Stimulated activated naive B cell treated with anti-CD40 and anti-IgM and Interleukin-4, amounts not matched to agents 10 μg/mL and 1 μg/mL and 100 μg/mL, for 72 hours (primary cell): ENCODE measurements at regions not wholly inside any gene's neighbourhood (a gene's known extent, or its start where the extent isn't known, plus 50 kb on each side); places are given as distances from the start of the nearest gene placed in this dataset.
"Not testable (repeated sequence)": the region's sequence is repeated elsewhere in the genome, so short reads cannot be mapped to it uniquely, and the experiment has no call there.

ENCODE experiments used
- ATAC-seq, 2 donors: fragments of 150-1000 bp; cut with Tn5 transposase; replicated peaks; 2 replicates each; pipeline ENCODE4 v1.10.0; 2021; ENCODE audit warnings: moderate library complexity in 1 of 2
- DNase-seq: peaks from one replicate; pipeline ENCODE4 v3.0.0; 2021
- H3K27ac Mint-ChIP-seq: one replicate; pipeline ENCODE4 v1.8.0; 2022; ENCODE audit warnings: mild to moderate bottlenecking, mixed read lengths
- H3K27me3 Mint-ChIP-seq, 2 donors: one replicate each; pipeline ENCODE4 v1.8.0; 2022; ENCODE audit warnings: mixed read lengths in 2 of 2
- H3K36me3 Mint-ChIP-seq, 2 donors: one replicate each; pipeline ENCODE4 v1.8.0; 2022; ENCODE audit warnings: mixed read lengths in 2 of 2, mild to moderate bottlenecking in 1 of 2
- H3K4me1 Mint-ChIP-seq, 2 donors: one replicate each; pipeline ENCODE4 v1.8.0; 2022; ENCODE audit warnings: mixed read lengths in 2 of 2, mild to moderate bottlenecking in 1 of 2
- H3K4me3 Mint-ChIP-seq, 2 donors: one replicate each; pipeline ENCODE4 v1.8.0; 2022; ENCODE audit warnings: mild to moderate bottlenecking in 2 of 2, mixed read lengths in 2 of 2, moderate library complexity in 1 of 2
- H3K9me3 Mint-ChIP-seq, 2 donors: one replicate each; pipeline ENCODE4 v1.8.0; 2022; ENCODE audit warnings: mixed read lengths in 2 of 2, mild to moderate bottlenecking in 1 of 2

GRCh38 chr17:59485946-59486345 is 79.5 kb upstream of the DHX40 start:
- H3K4me1 Mint-ChIP-seq: no peaks in the 10 kb centered on the region
- no peaks in the 10 kb centered on the region for H3K9me3 Mint-ChIP-seq

GRCh38 chr17:59487161-59487873 is 78.1 kb upstream of the DHX40 start:
- no peaks in the 10 kb centered on the region for H3K36me3 Mint-ChIP-seq
- DNase-seq: no peak
- H3K27me3 Mint-ChIP-seq: peaks cover 5 to 7% of the 10 kb centered on the region in 2 donors
- ATAC-seq: no peak
- no peak overlapping the region for H3K4me3 Mint-ChIP-seq
- H3K9me3 Mint-ChIP-seq: no peaks in the 10 kb centered on the region
- no peak overlapping the region for H3K27ac Mint-ChIP-seq
- peaks cover 2 to 5% of the 10 kb centered on the region in 2 donors for H3K4me1 Mint-ChIP-seq

More at GRCh38 chr17:59485946-59486345, 79.5 kb upstream of the DHX40 start:
- Mint-ChIP-seq H3K36me3 (no peaks in the 10 kb centered on the region), H3K4me3 (no peak overlapping the region), H3K27me3 (peaks cover 5 to 6% of the 10 kb centered on the region in 2 donors), H3K27ac (no peak overlapping the region)
- ATAC-seq (no peak), DNase-seq (no peak)

- H3K4me1 Mint-ChIP-seq: peaks cover 2 to 5% of the 10 kb centered on the region in 2 donors
- no peaks in the 10 kb centered on the region for H3K9me3 Mint-ChIP-seq
- ATAC-seq (no peak), DNase-seq (no peak)
- H3K4me3 Mint-ChIP-seq: no peak overlapping the region
- H3K27me3 Mint-ChIP-seq: peaks cover 5 to 6% of the 10 kb centered on the region in 2 donors
- H3K27ac Mint-ChIP-seq: no peak overlapping the region
- no peaks in the 10 kb centered on the region for H3K36me3 Mint-ChIP-seq
Observed at GRCh38 chr17:59488805-59489204, 76.6 kb upstream of the DHX40 start.

GRCh38 chr17:59490216-59490615 is 75.2 kb upstream of the DHX40 start:
- H3K4me3 Mint-ChIP-seq: no peak overlapping the region
- DNase-seq (no peak), ATAC-seq (no peak)
- H3K36me3 Mint-ChIP-seq: no peaks in the 10 kb centered on the region
- H3K27me3 Mint-ChIP-seq: peaks cover 6 to 9% of the 10 kb centered on the region in 2 donors
- no peaks in the 10 kb centered on the region for H3K9me3 Mint-ChIP-seq
- peaks cover 2 to 5% of the 10 kb centered on the region in 2 donors for H3K4me1 Mint-ChIP-seq
- H3K27ac Mint-ChIP-seq: no peak overlapping the region

GRCh38 chr17:59491353-59492090 is 73.9 kb upstream of the DHX40 start:
- DNase-seq (no peak), ATAC-seq (no peak)
- peaks cover 6 to 10% of the 10 kb centered on the region in 2 donors for H3K27me3 Mint-ChIP-seq
- H3K4me1 Mint-ChIP-seq: peaks cover 2 to 5% of the 10 kb centered on the region in 2 donors
- H3K4me3 Mint-ChIP-seq: no peak overlapping the region
- H3K9me3 Mint-ChIP-seq: no peaks in the 10 kb centered on the region
- H3K36me3 Mint-ChIP-seq: no peaks in the 10 kb centered on the region
- H3K27ac Mint-ChIP-seq: no peak overlapping the region

- H3K27me3 Mint-ChIP-seq: peaks cover 6 to 10% of the 10 kb centered on the region in 2 donors
- no peak for DNase-seq
- peaks cover 2 to 5% of the 10 kb centered on the region in 2 donors for H3K4me1 Mint-ChIP-seq
- H3K36me3 Mint-ChIP-seq: no peaks in the 10 kb centered on the region
- no peak for ATAC-seq
- H3K9me3 Mint-ChIP-seq: no peaks in the 10 kb centered on the region
- H3K4me3 Mint-ChIP-seq: no peak overlapping the region
- H3K27ac Mint-ChIP-seq: no peak overlapping the region
Observed at GRCh38 chr17:59492091-59492451, 73.3 kb upstream of the DHX40 start.

- DNase-seq (no peak), ATAC-seq (no peak)
- peaks cover 2 to 5% of the 10 kb centered on the region in 2 donors for H3K4me1 Mint-ChIP-seq
- no peaks in the 10 kb centered on the region for H3K36me3 Mint-ChIP-seq
- peaks cover 6 to 10% of the 10 kb centered on the region in 2 donors for H3K27me3 Mint-ChIP-seq
- no peak overlapping the region for H3K4me3 Mint-ChIP-seq
- no peaks in the 10 kb centered on the region for H3K9me3 Mint-ChIP-seq
- H3K27ac Mint-ChIP-seq: no peak overlapping the region
Observed at GRCh38 chr17:59493867-59494266, 71.5 kb upstream of the DHX40 start.

- peaks cover 2 to 5% of the 10 kb centered on the region in 2 donors for H3K4me1 Mint-ChIP-seq
- DNase-seq: no peak
- no peak for ATAC-seq
- no peaks in the 10 kb centered on the region for H3K36me3 Mint-ChIP-seq
- no peak overlapping the region for H3K27ac Mint-ChIP-seq
- no peak overlapping the region for H3K4me3 Mint-ChIP-seq
- peaks cover 6 to 10% of the 10 kb centered on the region in 2 donors for H3K27me3 Mint-ChIP-seq
- no peaks in the 10 kb centered on the region for H3K9me3 Mint-ChIP-seq
Observed at GRCh38 chr17:59494757-59495368, 70.5 kb upstream of the DHX40 start.

GRCh38 chr17:59496178-59496577 is 69.2 kb upstream of the DHX40 start:
- no peak overlapping the region for H3K4me3 Mint-ChIP-seq
- H3K4me1 Mint-ChIP-seq: peaks cover 2 to 5% of the 10 kb centered on the region in 2 donors
- no peak overlapping the region for H3K27ac Mint-ChIP-seq
- no peak for ATAC-seq
- DNase-seq: no peak
- H3K9me3 Mint-ChIP-seq: no peaks in the 10 kb centered on the region
- no peaks in the 10 kb centered on the region for H3K36me3 Mint-ChIP-seq
- H3K27me3 Mint-ChIP-seq: peaks cover 6 to 10% of the 10 kb centered on the region in 2 donors

- Mint-ChIP-seq H3K4me1 (no peaks in the 10 kb centered on the region), H3K27me3 (peaks cover 0 to 5% of the 10 kb centered on the region in 2 donors), H3K27ac (peak overlapping the region; percentile 39), H3K36me3 (no peaks in the 10 kb centered on the region), H3K9me3 (no peaks in the 10 kb centered on the region), H3K4me3 (no peak overlapping the region)
- DNase-seq (no peak), ATAC-seq (no peak)
Observed at GRCh38 chr17:59498530-59499307, 66.7 kb upstream of the DHX40 start.

- H3K9me3 Mint-ChIP-seq, ATAC-seq, H3K27ac Mint-ChIP-seq, H3K4me3 Mint-ChIP-seq, H3K27me3 Mint-ChIP-seq, H3K4me1 Mint-ChIP-seq, H3K36me3 Mint-ChIP-seq, DNase-seq: not testable (repeated sequence)
Observed at GRCh38 chr17:59500086-59500655, 65.2 kb upstream of the DHX40 start.

GRCh38 chr17:59501690-59502089 is 63.7 kb upstream of the DHX40 start:
- H3K36me3 Mint-ChIP-seq: no peaks in the 10 kb centered on the region
- H3K4me1 Mint-ChIP-seq: no peaks in the 10 kb centered on the region
- H3K9me3 Mint-ChIP-seq: no peaks in the 10 kb centered on the region
- no peak overlapping the region for H3K27ac Mint-ChIP-seq
- peaks cover 0 to 3% of the 10 kb centered on the region in 2 donors for H3K27me3 Mint-ChIP-seq
- ATAC-seq: no peak
- no peak overlapping the region for H3K4me3 Mint-ChIP-seq
- DNase-seq: no peak

- ATAC-seq: no peak
- Mint-ChIP-seq H3K9me3 (no peaks in the 10 kb centered on the region), H3K27ac (no peak overlapping the region), H3K36me3 (no peaks in the 10 kb centered on the region), H3K4me1 (no peaks in the 10 kb centered on the region), H3K4me3 (no peak overlapping the region), H3K27me3 (peaks cover 0 to 3% of the 10 kb centered on the region in 2 donors)
- no peak for DNase-seq
Observed at GRCh38 chr17:59502800-59503199, 62.6 kb upstream of the DHX40 start.

GRCh38 chr17:59503500-59503899 is 61.9 kb upstream of the DHX40 start:
- H3K4me3 Mint-ChIP-seq: no peak overlapping the region
- H3K9me3 Mint-ChIP-seq: no peaks in the 10 kb centered on the region
- H3K27ac Mint-ChIP-seq: no peak overlapping the region
- peaks cover 0 to 3% of the 10 kb centered on the region in 2 donors for H3K27me3 Mint-ChIP-seq
- H3K36me3 Mint-ChIP-seq: no peaks in the 10 kb centered on the region
- ATAC-seq (no peak), DNase-seq (no peak)
- no peaks in the 10 kb centered on the region for H3K4me1 Mint-ChIP-seq
